Ecto neural progenitor cell (in vitro differentiated cells): ENCODE measurements at regions not wholly inside any gene's neighbourhood (a gene's known extent, or its start where the extent isn't known, plus 50 kb on each side); places are given as distances from the start of the nearest gene placed in this dataset.
A peak's percentile ranks its signal among the peaks of the same experiment; 100 is the strongest.

Experiments used
- DNase-seq: peaks from one replicate; pipeline ENCODE4 v3.0.0-alpha.2; 2018; ENCODE audit warnings: low spot score

GRCh38 chr4:73001885-73002284, 67.6 kb downstream of the COX18 start:
- no peak for DNase-seq

- DNase-seq = no peak
Measured at GRCh38 chr4:72997409-72997808, 72.1 kb downstream of the COX18 start.

- no peak for DNase-seq
Measured at GRCh38 chr4:72994670-72995069, 74.8 kb downstream of the COX18 start.

GRCh38 chr4:72993876-72994275, 75.6 kb downstream of the COX18 start:
- DNase-seq = no peak

GRCh38 chr4:72991873-72992272, 77.6 kb downstream of the COX18 start:
- no peak for DNase-seq

- DNase-seq = no peak
Measured at GRCh38 chr4:72987741-72988729, 81.5 kb downstream of the COX18 start.

GRCh38 chr4:72984351-72984750, 85.2 kb downstream of the COX18 start:
- DNase-seq = no peak

GRCh38 chr4:72983709-72984108, 85.8 kb downstream of the COX18 start:
- no peak for DNase-seq

GRCh38 chr4:72977936-72978485, 91.5 kb downstream of the COX18 start:
- DNase-seq = no peak

GRCh38 chr4:72975488-72975784, 94.1 kb downstream of the COX18 start:
- DNase-seq = no peak

GRCh38 chr4:72974694-72975487, 94.6 kb downstream of the COX18 start:
- no peak for DNase-seq

- no peak for DNase-seq
Measured at GRCh38 chr4:72971572-72971971, 97.9 kb downstream of the COX18 start.

- DNase-seq = no peak
Measured at GRCh38 chr4:72970756-72971155, 98.8 kb downstream of the COX18 start.

- peak; percentile 51 for DNase-seq
Measured at GRCh38 chr4:72969976-72970375, 99.5 kb downstream of the COX18 start.

- no peak for DNase-seq
Measured at GRCh38 chr4:72966652-72967051, 102.9 kb downstream of the COX18 start.

GRCh38 chr4:72959411-72959810, 110.1 kb downstream of the COX18 start:
- no peak for DNase-seq

GRCh38 chr4:72954811-72955210, 114.7 kb downstream of the COX18 start:
- no peak for DNase-seq

GRCh38 chr4:72953571-72953970, 115.9 kb downstream of the COX18 start:
- no peak for DNase-seq

GRCh38 chr4:72951628-72952027, 117.9 kb downstream of the COX18 start:
- DNase-seq = no peak

GRCh38 chr4:72951147-72951546, 118.4 kb downstream of the COX18 start:
- no peak for DNase-seq

- no peak for DNase-seq
Measured at GRCh38 chr4:72948080-72948479, 121.4 kb downstream of the COX18 start.

- no peak for DNase-seq
Measured at GRCh38 chr4:72945719-72946336, 123.7 kb downstream of the COX18 start.
